H9 (cell line): ENCODE measurements at regions not wholly inside any gene's neighbourhood (a gene's known extent, or its start where the extent isn't known, plus 50 kb on each side); places are given as distances from the start of the nearest gene placed in this dataset.

Experiments
- DNase-seq: peaks from one replicate; pipeline ENCODE4 v3.0.0-alpha.2; 2017
- H2AFZ ChIP-seq: one replicate; pipeline ENCODE4 v1.6.1; 2013; ENCODE audit warnings: mild to moderate bottlenecking, low read length, control low read depth, moderate library complexity
- H2AK5ac ChIP-seq: 2 replicates; pipeline ENCODE4 v1.6.1; 2013; ENCODE audit warnings: low read length, control low read depth, mixed read lengths; ENCODE audit not compliant: insufficient read length
- H2BK120ac ChIP-seq: one replicate; pipeline ENCODE4 v1.6.1; 2013; ENCODE audit warnings: low read depth, mild to moderate bottlenecking, low read length, control low read depth, inconsistent platforms; ENCODE audit not compliant: poor library complexity, severe bottlenecking
- H2BK12ac ChIP-seq: 2 replicates; pipeline ENCODE4 v1.6.1; 2013; ENCODE audit warnings: low read length, control low read depth, mixed read lengths, low read depth; ENCODE audit not compliant: insufficient read length
- H2BK15ac ChIP-seq: 2 replicates; pipeline ENCODE4 v1.6.1; 2013; ENCODE audit warnings: low read depth, low read length, control low read depth
- H2BK20ac ChIP-seq: one replicate; pipeline ENCODE4 v1.6.1; 2013; ENCODE audit warnings: low read depth, mild to moderate bottlenecking, low read length, control low read depth, inconsistent platforms; ENCODE audit not compliant: poor library complexity, severe bottlenecking
- H2BK5ac ChIP-seq: 2 replicates; pipeline ENCODE4 v1.6.1; 2013; ENCODE audit warnings: low read length, control low read depth, mixed read lengths; ENCODE audit not compliant: insufficient read length
- H3K14ac ChIP-seq: 2 replicates; pipeline ENCODE4 v1.6.1; 2013; ENCODE audit warnings: low read length, control low read depth; ENCODE audit not compliant: insufficient read depth
- H3K18ac ChIP-seq: 2 replicates; pipeline ENCODE4 v1.6.1; 2013; ENCODE audit warnings: low read depth, mild to moderate bottlenecking, mixed read lengths, low read length, control low read depth; ENCODE audit not compliant: insufficient read length
- H3K23ac ChIP-seq: 2 replicates; pipeline ENCODE4 v1.6.1; 2013; ENCODE audit warnings: low read length, control low read depth, mixed read lengths, low read depth; ENCODE audit not compliant: insufficient read length
- H3K23me2 ChIP-seq: 2 replicates; pipeline ENCODE4 v1.6.1; 2013; ENCODE audit warnings: low read depth, mild to moderate bottlenecking, mixed read lengths, low read length, control low read depth; ENCODE audit not compliant: insufficient read length, poor library complexity, severe bottlenecking
- H3K27ac ChIP-seq: 2 replicates; pipeline ENCODE4 v1.5.1; 2013; ENCODE audit warnings: low read length, control low read depth, mixed read lengths, low read depth; ENCODE audit not compliant: insufficient read length
- H3K27me3 ChIP-seq: 2 replicates; pipeline ENCODE4 v1.6.1; 2013; ENCODE audit warnings: low read length, control low read depth, inconsistent platforms; ENCODE audit not compliant: insufficient read depth
- H3K4ac ChIP-seq: 2 replicates; pipeline ENCODE4 v1.6.1; 2013; ENCODE audit warnings: low read depth, mild to moderate bottlenecking, control low read depth, inconsistent platforms, low read length, moderate library complexity
- H3K4me1 ChIP-seq: 2 replicates; pipeline ENCODE4 v1.6.1; 2013; ENCODE audit warnings: low read length, control low read depth, inconsistent platforms; ENCODE audit not compliant: insufficient read depth
- H3K4me2 ChIP-seq: 2 replicates; pipeline ENCODE4 v1.6.1; 2013; ENCODE audit warnings: low read length, control low read depth, mixed read lengths; ENCODE audit not compliant: insufficient read length, insufficient read depth
- H3K56ac ChIP-seq: 2 replicates; pipeline ENCODE4 v1.6.1; 2013; ENCODE audit warnings: low read depth, mild to moderate bottlenecking, mixed read lengths, low read length, control low read depth; ENCODE audit not compliant: insufficient read length
- H3K79me1 ChIP-seq: 2 replicates; pipeline ENCODE4 v1.6.1; 2013; ENCODE audit warnings: low read depth, mild to moderate bottlenecking, moderate library complexity, low read length, control low read depth, inconsistent platforms; ENCODE audit not compliant: insufficient read depth, poor library complexity, severe bottlenecking
- H3K79me2 ChIP-seq: 2 replicates; pipeline ENCODE4 v1.6.1; 2013; ENCODE audit warnings: low read length, control low read depth, inconsistent platforms; ENCODE audit not compliant: insufficient read depth
- H3K9ac ChIP-seq: 2 replicates; pipeline ENCODE4 v1.6.1; 2013; ENCODE audit warnings: low read length, control low read depth, mixed read lengths; ENCODE audit not compliant: insufficient read length; ENCODE audit errors: extremely low read depth
- H3K9me3 ChIP-seq: one replicate; pipeline ENCODE4 v1.6.1; 2013; ENCODE audit warnings: low read depth, low read length, inconsistent platforms; ENCODE audit not compliant: control insufficient read depth
- H3T11ph ChIP-seq: one replicate; pipeline ENCODE4 v1.6.1; 2013; ENCODE audit warnings: mild to moderate bottlenecking, low read length, control low read depth, inconsistent platforms
- H4K20me1 ChIP-seq: one replicate; pipeline ENCODE4 v1.6.1; 2013; ENCODE audit not compliant: control insufficient read depth, insufficient read length, insufficient read depth
- H4K5ac ChIP-seq: 2 replicates; pipeline ENCODE4 v1.6.1; 2013; ENCODE audit warnings: low read depth, mild to moderate bottlenecking, mixed read lengths, low read length, control low read depth; ENCODE audit not compliant: insufficient read length
- H4K8ac ChIP-seq: replicated peaks from 2 replicates; pipeline ENCODE4 v1.6.1; 2013; ENCODE audit warnings: low read length, control low read depth, mixed read lengths, low read depth; ENCODE audit not compliant: insufficient read length
- H4K91ac ChIP-seq: 2 replicates; pipeline ENCODE4 v1.6.1; 2013; ENCODE audit warnings: low read depth, mild to moderate bottlenecking, moderate library complexity, mixed read lengths, low read length, control low read depth; ENCODE audit not compliant: insufficient read length
- H3K27ac Mint-ChIP-seq, 3 experiments: 2 replicates in 2 of 3; 3 replicates in 1 of 3; pipeline ENCODE4 v1.8.0; 2020 to 2021; ENCODE audit warnings: mixed read lengths in 3 of 3, mild to moderate bottlenecking in 1 of 3, moderate library complexity in 1 of 3
- H3K27me3 Mint-ChIP-seq: 2 replicates; pipeline ENCODE4 v1.8.0; 2021; ENCODE audit warnings: low read depth, mild to moderate bottlenecking, moderate library complexity, mixed read lengths
- H3K36me3 Mint-ChIP-seq, 3 experiments: 2 replicates in 2 of 3; 3 replicates in 1 of 3; pipeline ENCODE4 v1.8.0; 2020 to 2021; ENCODE audit warnings: low read depth in 3 of 3, mixed read lengths in 3 of 3; ENCODE audit not compliant: insufficient read depth in 1 of 3
- H3K4me1 Mint-ChIP-seq, 2 experiments: 2 replicates each; pipeline ENCODE4 v1.8.0; 2020; ENCODE audit warnings: mixed read lengths in 2 of 2
- H3K4me3 Mint-ChIP-seq, 2 experiments: 2 replicates in 1 of 2; 3 replicates in 1 of 2; pipeline ENCODE4 v1.8.0; 2020 to 2021; ENCODE audit warnings: mild to moderate bottlenecking in 2 of 2, mixed read lengths in 2 of 2, moderate library complexity in 1 of 2
- H3K9me3 Mint-ChIP-seq, 2 experiments: 2 replicates in 1 of 2; 3 replicates in 1 of 2; pipeline ENCODE4 v1.8.0; 2020; ENCODE audit warnings: mild to moderate bottlenecking in 2 of 2, mixed read lengths in 2 of 2, moderate library complexity in 1 of 2
- WGBS: extraction: QIAGEN DNeasy Blood & Tissue Kit; methylation state at CpG from one replicate; pipeline ENCODE4 v1.1.7; 2013; ENCODE audit warnings: missing lambda C conversion rate, low lambda C conversion rate, mixed read lengths; ENCODE audit not compliant: insufficient read length; ENCODE audit errors: extremely low coverage; 5-methylcytosine and 5-hydroxymethylcytosine counted together
- TF ChIP-seq, protein P1 (sequence below): fragments of 200-600 bp; sonication (generic); conservative IDR thresholded peaks from 3 replicates; pipeline ENCODE4 v1.8.0; 2021; ENCODE audit warnings: antibody characterized with exemption, mild to moderate bottlenecking

DNA sequence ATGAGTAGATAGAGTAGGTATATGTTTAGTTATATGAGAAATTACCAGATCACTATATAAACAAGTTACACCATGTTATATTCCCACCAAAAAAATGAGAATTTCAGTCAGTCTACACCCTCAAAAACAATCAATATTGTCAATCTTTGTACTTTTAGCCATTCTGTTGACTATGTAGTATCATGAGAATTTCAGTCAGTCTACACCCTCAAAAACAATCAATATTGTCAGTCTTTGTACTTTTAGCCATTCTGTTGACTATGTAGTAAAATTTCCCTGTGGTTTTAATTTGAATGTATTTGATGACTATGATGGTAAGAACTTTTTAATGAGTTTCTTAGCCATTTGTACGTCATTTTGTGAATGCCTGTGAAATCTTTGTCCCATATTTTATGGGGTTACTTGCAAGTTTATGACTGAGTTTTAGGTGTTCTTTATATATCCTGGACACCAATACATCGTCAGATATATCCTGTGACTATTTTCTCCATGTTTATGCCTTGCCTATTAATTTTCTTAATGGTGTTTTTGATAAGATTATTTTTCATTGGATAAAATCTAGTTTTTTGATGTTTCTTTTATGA, 528.4 kb upstream of the SPHKAP start:
- no peaks in the 10 kb centered on the region for H3K9me3 ChIP-seq
- no peak overlapping the region for H2BK12ac ChIP-seq
- H2BK15ac ChIP-seq: no peak overlapping the region
- H3K79me2 ChIP-seq: no peaks in the 10 kb centered on the region
- H2BK20ac ChIP-seq: no peak overlapping the region
- Mint-ChIP-seq H3K4me3 (no peak overlapping the region), H3K27ac (no peak overlapping the region), H3K27me3 (no peaks in the 10 kb centered on the region), H3K4me1 (peaks cover 8 to 12% of the 10 kb centered on the region in 2 experiments; a peak in 3 of 4 replicates), H3K36me3 (peaks cover 3 to 10% (median 5%) of the 10 kb centered on the region in 3 experiments; a peak in 3 of 7 replicates), H3K9me3 (peaks cover 10 to 12% of the 10 kb centered on the region in 2 experiments)
- H3K79me1 ChIP-seq: no peaks in the 10 kb centered on the region
- H2BK120ac ChIP-seq: no peak overlapping the region
- H3K23me2 ChIP-seq: no peaks in the 10 kb centered on the region
- no peaks in the 10 kb centered on the region for H3K4me1 ChIP-seq
- DNase-seq: no peak
- H3K9ac ChIP-seq: no peak overlapping the region
- H4K5ac ChIP-seq: no peak overlapping the region
- no peak overlapping the region for H2AFZ ChIP-seq
- H3K56ac ChIP-seq: no peak overlapping the region
- H3K27me3 ChIP-seq: no peaks in the 10 kb centered on the region
- no peak overlapping the region for H4K91ac ChIP-seq
- H3K4me2 ChIP-seq: no peak overlapping the region
- H2AK5ac ChIP-seq: no peak overlapping the region
- no CpG with 5 or more reads among the region's 2 CpGs for WGBS
- no peak overlapping the region for H2BK5ac ChIP-seq
- no peak overlapping the region for H4K8ac ChIP-seq
- TF ChIP-seq, protein P1, sequence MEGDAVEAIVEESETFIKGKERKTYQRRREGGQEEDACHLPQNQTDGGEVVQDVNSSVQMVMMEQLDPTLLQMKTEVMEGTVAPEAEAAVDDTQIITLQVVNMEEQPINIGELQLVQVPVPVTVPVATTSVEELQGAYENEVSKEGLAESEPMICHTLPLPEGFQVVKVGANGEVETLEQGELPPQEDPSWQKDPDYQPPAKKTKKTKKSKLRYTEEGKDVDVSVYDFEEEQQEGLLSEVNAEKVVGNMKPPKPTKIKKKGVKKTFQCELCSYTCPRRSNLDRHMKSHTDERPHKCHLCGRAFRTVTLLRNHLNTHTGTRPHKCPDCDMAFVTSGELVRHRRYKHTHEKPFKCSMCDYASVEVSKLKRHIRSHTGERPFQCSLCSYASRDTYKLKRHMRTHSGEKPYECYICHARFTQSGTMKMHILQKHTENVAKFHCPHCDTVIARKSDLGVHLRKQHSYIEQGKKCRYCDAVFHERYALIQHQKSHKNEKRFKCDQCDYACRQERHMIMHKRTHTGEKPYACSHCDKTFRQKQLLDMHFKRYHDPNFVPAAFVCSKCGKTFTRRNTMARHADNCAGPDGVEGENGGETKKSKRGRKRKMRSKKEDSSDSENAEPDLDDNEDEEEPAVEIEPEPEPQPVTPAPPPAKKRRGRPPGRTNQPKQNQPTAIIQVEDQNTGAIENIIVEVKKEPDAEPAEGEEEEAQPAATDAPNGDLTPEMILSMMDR: no peak
- no peaks in the 10 kb centered on the region for H4K20me1 ChIP-seq
- no peak overlapping the region for H3K18ac ChIP-seq
- no peak overlapping the region for H3K14ac ChIP-seq
- H3K23ac ChIP-seq: no peak overlapping the region
- no peak overlapping the region for H3T11ph ChIP-seq
- no peak overlapping the region for H3K27ac ChIP-seq
- no peak overlapping the region for H3K4ac ChIP-seq
